Testis (tissue), 2 donors: ENCODE measurements at regions not wholly inside any gene's neighbourhood (a gene's known extent, or its start where the extent isn't known, plus 50 kb on each side); places are given as distances from the start of the nearest gene placed in this dataset.

Experiments used
- CTCF ChIP-seq, 3 experiments: fragments of 450-650 bp in 2 of 3; fragments of 200-600 bp in 1 of 3; sonication (generic) in 1 of 3; IDR thresholded peaks; one replicate each; pipeline ENCODE4 v1.5.1; 2016 to 2019; ENCODE audit warnings: antibody characterized with exemption in 3 of 3, mild to moderate bottlenecking in 2 of 3, moderate library complexity in 1 of 3
- POLR2A ChIP-seq: fragments of 450-650 bp; IDR thresholded peaks from one replicate; pipeline ENCODE4 v1.6.1; 2017; ENCODE audit warnings: antibody characterized with exemption, mild to moderate bottlenecking, moderate library complexity

- TF ChIP-seq CTCF (IDR thresholded peaks at IDR 0.05): no peak
- no peak for TF ChIP-seq POLR2A
Measured at GRCh38 chr6:154931711-154932424, 63.2 kb upstream of the TIAM2 start.
